ENCODE measurements at regions not wholly inside any gene's neighbourhood (a gene's known extent, or its start where the extent isn't known, plus 50 kb on each side); places are given as distances from the start of the nearest gene placed in this dataset.

- DNase-seq (ENCODE audit: low read depth), result no peak
These were observed 389.3 kb upstream of the DMAC1 start for GRCh38 chr9:8188723-8189407.

GRCh38 chr9:8186560-8186959 lies 387.0 kb upstream of the DMAC1 start:
- DNase-seq (ENCODE audit: low read depth), result no peak

GRCh38 chr9:8183618-8184017 lies 384.0 kb upstream of the DMAC1 start:
- no peak for DNase-seq (ENCODE audit: low read depth)

- DNase-seq (ENCODE audit: low read depth), result no peak
These were observed 379.9 kb upstream of the DMAC1 start for GRCh38 chr9:8179381-8180053.

GRCh38 chr9:8172000-8172399 lies 372.4 kb upstream of the DMAC1 start:
- DNase-seq (ENCODE audit: low read depth), result no peak

GRCh38 chr9:8168916-8169438 lies 369.4 kb upstream of the DMAC1 start:
- no peak for DNase-seq (ENCODE audit: low read depth)

GRCh38 chr9:8160787-8161186 lies 361.2 kb upstream of the DMAC1 start:
- DNase-seq (ENCODE audit: low read depth), result no peak

GRCh38 chr9:8158574-8158973 lies 359.0 kb upstream of the DMAC1 start:
- DNase-seq (ENCODE audit: low read depth), result no peak

GRCh38 chr9:8157683-8158324 lies 358.2 kb upstream of the DMAC1 start:
- DNase-seq (ENCODE audit: low read depth), result no peak

- no peak for DNase-seq (ENCODE audit: low read depth)
These were observed 356.8 kb upstream of the DMAC1 start for GRCh38 chr9:8156346-8156745.

GRCh38 chr9:8155706-8156105 lies 356.1 kb upstream of the DMAC1 start:
- no peak for DNase-seq (ENCODE audit: low read depth)

- no peak for DNase-seq (ENCODE audit: low read depth)
These were observed 344.1 kb upstream of the DMAC1 start for GRCh38 chr9:8143677-8144076.

- DNase-seq (ENCODE audit: low read depth), result no peak
These were observed 341.0 kb upstream of the DMAC1 start for GRCh38 chr9:8140557-8140956.

GRCh38 chr9:8139756-8140155 lies 340.2 kb upstream of the DMAC1 start:
- DNase-seq (ENCODE audit: low read depth), result no peak

- no peak for DNase-seq (ENCODE audit: low read depth)
These were observed 336.9 kb upstream of the DMAC1 start for GRCh38 chr9:8136477-8136876.

GRCh38 chr9:8134635-8135034 lies 335.1 kb upstream of the DMAC1 start:
- no peak for DNase-seq (ENCODE audit: low read depth)

GRCh38 chr9:8133606-8134005 lies 334.0 kb upstream of the DMAC1 start:
- DNase-seq (ENCODE audit: low read depth), result no peak

GRCh38 chr9:8115570-8115969 lies 316.0 kb upstream of the DMAC1 start:
- DNase-seq (ENCODE audit: low read depth), result no peak

GRCh38 chr9:8114826-8115225 lies 315.2 kb upstream of the DMAC1 start:
- DNase-seq (ENCODE audit: low read depth), result no peak

GRCh38 chr9:8106362-8106761 lies 306.8 kb upstream of the DMAC1 start:
- no peak for DNase-seq (ENCODE audit: low read depth)

- DNase-seq (ENCODE audit: low read depth), result no peak
These were observed 302.0 kb upstream of the DMAC1 start for GRCh38 chr9:8101607-8102006.

- no peak for DNase-seq (ENCODE audit: low read depth)
These were observed 296.5 kb upstream of the DMAC1 start for GRCh38 chr9:8096091-8096490.

- DNase-seq (ENCODE audit: low read depth), result no peak
These were observed 296.1 kb upstream of the DMAC1 start for GRCh38 chr9:8095672-8096086.

All from CMK (cell line).